CD4-positive, alpha-beta T cell treated with Interferon alpha-2 for 1 hour (primary cell): ENCODE measurements at regions not wholly inside any gene's neighbourhood (a gene's known extent, or its start where the extent isn't known, plus 50 kb on each side); places are given as distances from the start of the nearest gene placed in this dataset.
"Not testable (repeated sequence)": the region's sequence is repeated elsewhere in the genome, so short reads cannot be mapped to it uniquely, and the experiment has no call there.

Experiments used
- DNase-seq, 2 donors: peaks; one replicate each; pipeline ENCODE4 v3.0.0-alpha.2; 2020 to 2022

DNA sequence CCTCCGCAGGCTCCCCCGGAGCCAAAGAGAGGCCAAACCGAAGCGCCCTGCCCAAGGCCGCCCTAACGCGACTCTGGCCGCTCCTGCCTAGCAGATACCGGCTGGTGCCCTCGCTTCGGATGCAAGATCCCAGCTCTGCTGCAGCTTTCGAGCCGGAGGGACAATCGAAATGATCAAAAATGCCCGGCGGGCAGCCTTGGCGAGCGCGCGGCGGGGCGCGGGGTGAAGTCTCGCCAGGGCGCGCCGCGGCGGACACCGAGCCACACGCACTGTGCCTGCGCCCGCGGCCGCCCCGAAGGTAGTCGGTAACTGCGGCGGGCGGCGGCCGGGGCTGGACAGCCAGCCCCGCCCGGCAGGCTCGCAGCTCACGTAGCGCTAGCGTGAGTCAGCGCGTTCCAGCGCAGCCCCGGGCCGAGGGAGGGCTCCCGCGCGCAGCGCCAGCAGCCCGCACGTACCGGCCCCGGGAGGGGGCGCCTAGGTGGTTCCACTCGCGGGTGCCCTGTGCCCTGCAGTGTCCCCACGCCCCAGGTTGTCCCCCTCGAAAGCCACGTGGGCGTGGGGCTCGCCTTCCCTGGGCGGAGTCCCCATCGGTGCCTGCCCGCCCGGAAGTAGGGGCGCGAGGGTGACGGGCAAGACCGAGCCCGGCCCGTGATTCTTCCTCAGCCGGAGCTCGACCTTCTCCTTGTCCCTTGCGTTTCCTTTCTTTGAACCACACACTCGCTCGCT lies 109.2 kb upstream of the EGLN3 start:
- DNase-seq, result peak; percentile 40 to 71

DNA sequence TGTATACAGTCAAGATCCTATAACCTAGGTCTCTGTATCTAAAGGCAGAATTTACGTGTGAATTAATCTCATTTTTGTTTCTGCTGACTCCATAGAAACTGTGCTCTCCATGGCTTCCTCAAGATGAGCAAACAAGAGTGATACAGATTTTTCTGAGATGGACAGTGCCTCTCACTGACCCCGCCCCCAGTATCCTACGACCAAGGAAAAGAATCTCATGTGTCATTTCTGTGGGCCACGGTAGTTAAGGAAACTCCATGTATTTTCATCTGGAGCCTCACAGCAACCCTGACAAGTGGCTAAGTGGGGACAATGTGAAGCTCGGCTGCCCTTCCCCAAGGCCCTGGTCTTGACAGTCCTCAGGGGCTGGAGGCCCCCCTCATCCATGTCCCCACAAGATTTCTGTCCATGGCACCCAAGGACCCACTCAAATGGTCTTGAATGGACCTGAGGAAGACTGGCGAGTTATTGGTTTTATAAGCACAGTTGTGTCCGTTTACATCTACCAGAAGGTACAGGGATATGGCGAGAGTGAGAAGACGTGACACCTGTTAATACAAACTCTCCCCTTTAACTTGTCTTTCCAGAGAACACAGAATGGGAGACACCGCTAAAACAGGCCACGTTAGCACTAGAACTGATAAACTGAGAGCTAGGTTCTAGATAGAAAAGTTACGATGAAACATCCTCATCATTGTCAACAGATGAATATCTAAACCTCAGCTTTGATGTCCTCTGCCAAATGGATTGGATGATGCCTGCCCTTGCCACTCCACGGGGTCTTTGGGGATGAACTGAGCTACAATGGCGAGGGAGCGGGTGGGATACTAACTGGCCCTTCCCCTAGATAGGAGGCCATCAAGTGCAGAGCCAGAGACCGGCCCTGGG lies 108.4 kb upstream of the EGLN3 start:
- DNase-seq, result no peak

DNA sequence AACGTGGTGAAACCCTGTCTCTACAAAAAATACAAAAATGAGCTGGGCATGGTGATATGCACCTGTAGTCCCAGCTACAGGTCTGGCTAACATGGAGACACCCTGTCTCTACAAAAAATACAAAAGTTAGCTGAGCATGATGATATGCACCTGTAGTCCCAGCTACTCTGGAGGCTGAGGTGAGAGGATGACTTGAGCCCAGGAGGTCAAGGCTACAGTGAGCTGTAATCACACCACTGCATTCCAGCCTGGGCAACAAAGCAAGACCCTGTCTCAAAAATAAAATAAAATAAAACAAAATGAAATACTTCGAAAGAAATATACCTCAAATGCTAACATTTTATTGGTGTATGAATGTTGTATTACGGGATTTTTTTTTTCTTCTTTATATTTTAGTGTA lies 107.6 kb upstream of the EGLN3 start:
- no peak for DNase-seq

DNA sequence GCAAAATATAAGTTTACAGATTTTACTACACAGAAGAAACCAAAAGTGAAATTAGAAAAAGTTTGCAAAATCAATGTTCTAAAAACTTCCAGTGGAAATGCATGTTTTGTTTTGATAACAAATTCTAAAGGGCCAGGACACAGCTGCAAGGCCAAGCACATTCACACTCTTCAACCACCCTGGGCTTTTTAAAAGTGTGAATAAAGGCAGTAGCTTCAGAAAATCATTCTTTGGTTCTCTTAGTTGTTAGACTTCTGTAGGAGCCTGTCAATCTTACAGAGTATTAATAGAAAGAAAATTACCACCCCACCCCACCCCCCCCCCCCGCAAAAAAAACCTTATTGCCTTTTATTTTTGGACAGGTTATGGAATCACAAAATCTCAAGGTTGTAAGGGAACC lies 105.2 kb upstream of the EGLN3 start:
- DNase-seq, result no peak

DNA sequence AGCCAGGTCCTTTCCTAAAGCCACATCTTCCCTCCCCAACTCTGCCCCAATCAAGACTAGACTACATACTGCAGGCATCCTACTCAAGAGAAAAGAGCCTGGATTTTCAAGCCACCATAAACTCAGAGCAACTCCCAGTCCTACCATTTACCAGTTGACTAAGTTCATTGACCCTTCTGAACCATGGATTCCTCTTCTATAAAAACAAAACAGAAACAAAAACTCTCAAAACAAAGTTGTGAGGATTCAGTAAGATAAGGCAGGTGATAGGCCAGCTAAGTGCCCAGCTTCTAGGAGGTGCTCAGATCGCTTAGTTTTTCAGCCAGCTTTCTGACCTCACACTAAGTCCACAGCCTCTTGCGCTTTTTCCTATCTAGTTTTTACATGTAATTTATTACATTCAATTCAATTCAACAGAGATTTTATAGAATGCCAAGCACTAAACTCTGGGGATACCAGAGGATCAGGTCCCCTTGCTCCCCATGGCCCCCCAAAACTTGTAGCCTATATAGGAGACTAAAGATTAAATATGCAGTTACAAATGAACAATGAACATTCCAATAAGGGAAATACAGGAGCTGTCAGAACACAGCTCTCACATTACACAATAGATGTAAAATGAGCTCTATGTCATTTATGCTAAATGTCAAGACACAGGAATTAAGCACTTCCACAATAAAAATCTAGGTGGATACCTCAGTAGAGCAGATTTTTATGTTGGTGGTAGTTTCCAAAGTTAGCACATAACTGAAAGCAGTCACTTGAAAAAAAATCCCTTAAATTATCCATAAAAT lies 104.5 kb upstream of the EGLN3 start:
- no peak for DNase-seq

DNA sequence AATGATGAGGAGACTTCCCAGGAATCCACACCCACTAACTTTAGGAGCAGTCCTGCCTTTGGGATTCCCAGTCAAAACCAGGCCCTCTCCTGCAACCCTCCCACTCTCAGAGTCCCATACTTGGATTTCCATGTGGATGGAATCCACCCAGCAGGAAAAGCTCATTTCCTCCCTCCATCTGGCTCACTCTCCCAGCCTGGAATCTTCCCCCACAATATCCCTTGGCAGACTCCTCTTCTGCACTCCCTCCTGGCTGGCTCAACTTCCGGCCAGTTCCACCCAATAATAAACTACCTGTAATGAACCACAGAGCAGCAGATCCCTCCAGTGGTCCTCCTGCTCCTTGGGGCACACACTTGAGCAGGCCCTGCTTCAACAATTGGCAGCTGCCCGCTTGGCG lies 102.8 kb upstream of the EGLN3 start:
- no peak for DNase-seq

DNA sequence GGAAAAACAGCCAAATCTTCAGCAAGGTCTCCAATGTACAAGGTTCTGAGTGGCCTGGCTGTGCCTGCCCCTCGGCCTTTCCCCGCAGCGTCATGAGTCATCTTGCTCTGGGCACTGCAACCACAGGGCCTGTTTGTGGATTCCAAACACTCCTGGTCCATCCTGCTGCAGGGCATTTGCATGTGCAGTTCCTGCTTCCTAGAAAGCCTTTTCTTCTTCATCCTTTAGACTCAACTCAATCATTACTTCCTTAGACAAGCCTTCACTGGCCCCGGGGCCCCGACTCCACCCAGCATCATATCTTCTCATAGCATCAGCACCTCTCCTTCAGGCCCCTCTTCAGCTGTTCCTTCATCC lies 101.8 kb upstream of the EGLN3 start:
- DNase-seq, result no peak

DNA sequence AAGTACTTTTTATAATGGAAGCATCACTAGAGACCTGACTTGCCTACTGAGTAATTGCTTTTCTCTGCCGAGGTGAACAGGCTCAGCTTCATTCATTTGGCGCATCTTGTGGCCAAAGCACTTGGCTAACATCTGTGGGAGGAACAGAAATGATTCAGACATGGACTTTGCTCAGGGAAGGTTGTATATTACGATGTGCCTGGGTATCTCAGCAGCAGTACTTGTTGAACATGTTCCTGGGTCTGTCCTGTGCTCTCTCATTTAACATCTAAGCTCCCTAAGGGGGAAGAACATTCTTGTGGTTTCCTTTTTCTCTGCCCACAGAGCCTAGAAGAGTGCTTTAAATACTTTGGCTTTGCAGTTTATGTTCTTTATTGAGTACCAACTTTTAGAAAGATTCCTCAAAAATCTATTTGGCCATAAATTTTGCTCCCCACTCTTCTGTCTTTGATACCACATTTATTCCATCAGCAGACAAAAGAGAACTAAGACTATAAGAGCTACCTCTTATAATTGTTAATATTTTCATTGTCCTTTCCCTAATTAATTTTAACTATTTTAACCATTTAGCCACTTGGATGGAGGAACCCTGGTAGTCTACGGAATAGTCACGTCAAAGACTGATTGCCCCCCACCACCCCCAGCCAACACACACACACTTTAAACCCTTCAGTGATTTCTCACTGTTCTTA lies 101.2 kb upstream of the EGLN3 start:
- DNase-seq, result no peak

DNA sequence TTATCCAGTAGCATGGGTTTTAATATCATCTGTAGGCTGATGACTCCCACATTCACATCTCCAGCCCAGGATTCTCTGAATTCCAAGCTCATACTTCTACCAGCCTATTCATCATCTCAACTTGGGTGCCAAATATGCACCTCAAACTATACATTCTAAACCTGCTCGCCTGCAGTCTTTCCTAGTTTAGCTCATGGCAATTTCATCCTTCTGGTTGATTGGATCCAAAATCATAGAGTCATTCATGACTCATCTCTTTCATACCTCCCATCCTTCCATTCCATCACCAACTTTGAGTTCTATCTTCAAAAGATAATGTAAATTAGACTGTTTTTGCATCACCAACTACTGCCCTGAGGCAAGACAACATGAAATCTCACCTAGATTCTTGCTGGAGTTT lies 99.7 kb upstream of the EGLN3 start:
- no peak for DNase-seq

DNA sequence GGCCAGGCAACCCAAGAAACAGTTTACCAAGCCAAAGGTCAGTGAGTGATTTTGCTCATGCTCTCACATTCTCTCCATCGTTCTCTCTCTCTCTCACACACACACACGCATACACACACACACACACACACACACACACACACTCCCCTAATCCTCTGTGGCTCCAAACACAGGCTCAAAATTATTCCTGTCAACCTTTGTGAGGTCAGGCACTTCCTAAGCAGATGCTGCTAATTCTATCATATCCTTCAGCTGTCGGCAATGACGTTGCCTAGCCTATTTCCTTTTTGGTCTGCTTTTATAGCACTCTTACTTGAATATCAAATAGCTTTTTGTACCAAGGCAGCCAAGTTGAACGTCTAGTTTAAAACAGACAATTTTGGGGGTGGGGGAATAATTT lies 98.9 kb upstream of the EGLN3 start:
- no peak for DNase-seq

DNA sequence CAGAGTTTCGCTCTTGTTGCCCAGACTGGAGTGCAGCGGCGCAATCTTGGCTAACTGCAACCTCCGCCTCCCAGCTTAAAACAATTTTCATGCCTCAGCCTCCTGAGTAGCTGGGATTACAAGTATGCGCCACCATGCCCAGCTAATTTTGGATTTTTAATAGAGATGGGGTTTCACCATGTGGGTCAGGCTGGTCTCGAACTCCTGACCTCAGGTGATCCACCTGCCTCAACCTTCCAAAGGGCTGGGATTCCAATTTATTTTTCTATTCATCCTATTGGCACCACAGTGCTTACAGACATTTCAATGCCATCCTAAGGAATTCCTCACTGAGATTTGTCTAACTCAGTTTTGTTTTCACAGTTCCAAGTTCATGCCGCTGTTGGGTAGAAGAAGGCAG lies 98.3 kb upstream of the EGLN3 start:
- DNase-seq, result not testable (repeated sequence)

DNA sequence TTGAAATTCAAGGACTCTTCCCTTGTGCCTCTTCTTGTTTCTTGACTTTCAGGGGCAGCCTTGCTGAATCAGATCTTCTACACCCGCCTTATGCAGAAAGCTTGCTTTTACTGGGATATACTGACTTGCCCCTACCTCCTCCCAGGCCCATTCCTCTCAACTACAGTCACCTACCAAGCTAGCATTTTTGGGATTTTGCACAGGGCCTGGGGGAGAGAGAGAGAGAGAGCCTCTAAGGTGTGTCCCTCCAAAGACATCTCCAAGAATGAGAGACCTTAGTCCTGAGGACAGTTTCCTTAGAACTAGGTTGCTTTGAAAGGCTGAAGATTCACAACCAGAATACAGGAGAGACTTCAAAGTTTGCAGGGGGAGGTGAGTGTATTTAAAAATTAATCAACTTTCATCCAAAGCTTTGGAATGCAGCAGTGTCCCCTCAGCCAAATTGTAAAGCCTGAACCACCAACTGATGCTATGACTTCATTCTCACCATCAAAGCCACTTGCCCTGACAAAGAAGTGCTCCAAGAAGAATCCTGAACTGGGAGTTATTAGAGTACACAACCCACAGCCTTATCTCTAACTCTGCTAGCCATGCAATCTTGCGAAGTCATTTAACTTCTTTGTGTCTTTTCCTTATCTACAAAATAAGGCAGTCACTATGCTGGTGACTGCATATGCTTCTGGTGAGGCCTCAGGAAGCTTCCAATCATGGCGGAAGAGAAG lies 96.1 kb upstream of the EGLN3 start:
- DNase-seq, result no peak

DNA sequence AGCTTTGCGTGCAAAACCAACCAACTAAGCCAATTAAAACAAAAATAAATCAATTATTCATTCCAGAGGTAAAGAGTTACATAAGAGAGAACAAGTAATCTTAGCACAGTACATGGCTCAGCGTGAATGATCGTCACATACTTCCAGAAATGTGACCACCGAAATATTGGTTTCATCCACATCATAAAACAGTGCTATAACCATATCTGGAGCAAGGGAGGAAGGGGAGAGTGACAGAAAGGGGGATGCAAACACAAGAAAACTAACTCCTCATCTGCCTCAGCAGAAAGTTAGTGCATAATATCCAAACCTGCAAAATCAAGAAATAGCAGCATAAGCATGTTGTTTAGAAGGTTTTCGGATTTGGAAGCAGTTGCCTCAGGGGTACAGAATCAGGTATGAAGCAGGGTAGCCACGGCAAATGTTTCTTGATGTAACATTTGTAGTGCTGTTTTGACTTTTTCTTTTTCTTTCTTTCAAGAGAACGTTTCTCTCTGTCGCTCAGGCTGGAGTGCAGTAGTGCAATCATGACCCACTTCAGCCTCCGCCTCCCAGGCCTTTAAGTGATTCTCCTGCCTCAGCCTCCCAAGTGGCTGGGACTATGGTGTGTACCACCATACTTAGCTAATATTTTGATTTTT lies 93.9 kb upstream of the EGLN3 start:
- DNase-seq, result no peak

DNA sequence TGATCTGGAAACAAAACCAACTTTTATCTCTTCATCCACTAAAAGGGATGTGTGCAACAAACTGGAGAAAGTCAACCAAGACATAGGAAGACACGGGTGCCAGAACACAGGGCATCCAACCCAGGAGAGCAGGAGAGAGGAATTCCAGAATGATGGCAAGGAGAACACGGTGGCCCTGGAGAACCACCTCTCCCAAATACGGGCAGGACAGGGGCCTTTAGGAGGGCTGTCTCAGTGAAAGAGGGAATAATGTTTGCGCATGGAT lies 93.4 kb upstream of the EGLN3 start:
- no peak for DNase-seq

DNA sequence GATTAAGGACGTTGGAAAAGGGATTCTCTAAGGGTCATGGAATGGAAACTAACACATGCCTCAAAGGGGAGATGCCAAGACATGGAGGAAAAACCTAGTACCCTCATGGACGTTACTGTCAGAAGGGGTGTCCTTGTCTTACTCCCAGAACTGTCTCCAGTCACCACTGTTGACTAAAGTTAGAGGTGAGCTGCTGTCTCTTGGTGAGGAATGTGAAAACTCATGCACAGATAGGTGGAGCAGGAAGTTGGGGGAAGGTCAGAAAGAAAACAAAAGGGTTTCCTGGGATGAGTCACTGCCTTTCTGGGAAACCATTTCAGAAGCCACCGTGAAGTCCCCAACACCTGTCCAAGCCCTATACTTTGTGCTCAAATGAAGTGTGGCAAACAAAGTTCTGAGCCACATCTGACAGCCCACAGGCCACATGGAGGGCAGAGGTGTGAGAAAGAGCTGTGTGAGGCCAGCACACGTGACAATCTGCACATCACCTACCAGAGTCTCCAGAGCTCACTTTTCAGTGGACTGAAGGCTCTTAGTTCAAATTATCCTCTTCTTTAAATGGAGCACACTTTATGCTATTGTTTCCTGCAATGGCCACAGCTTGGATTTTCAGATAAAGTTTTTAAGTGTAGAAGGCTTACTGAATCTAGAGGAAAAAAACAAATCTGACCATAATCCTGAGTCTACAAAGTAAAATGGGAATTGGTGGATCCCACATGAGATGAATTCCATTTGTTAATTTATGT lies 92.9 kb upstream of the EGLN3 start:
- peak; percentile 51 to 83 for DNase-seq

DNA sequence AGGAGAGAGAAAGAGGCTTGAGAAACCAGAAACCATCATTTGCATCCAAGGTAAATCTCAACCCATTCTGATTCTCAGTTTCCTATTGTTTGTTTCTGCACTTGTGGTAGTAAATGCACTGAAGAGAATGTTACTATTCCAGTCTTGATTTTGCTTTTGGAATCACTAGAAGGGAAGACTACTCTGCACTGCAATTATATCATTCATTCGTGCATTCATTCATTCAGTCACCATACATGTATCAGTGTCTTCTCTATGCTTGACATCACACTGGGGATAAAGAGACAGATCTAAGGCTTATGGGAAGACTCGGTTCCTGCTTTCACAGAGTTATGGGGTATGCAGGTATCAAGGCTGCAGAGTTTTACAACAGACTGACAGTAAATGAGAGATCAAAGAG lies 90.3 kb upstream of the EGLN3 start:
- no peak for DNase-seq

DNA sequence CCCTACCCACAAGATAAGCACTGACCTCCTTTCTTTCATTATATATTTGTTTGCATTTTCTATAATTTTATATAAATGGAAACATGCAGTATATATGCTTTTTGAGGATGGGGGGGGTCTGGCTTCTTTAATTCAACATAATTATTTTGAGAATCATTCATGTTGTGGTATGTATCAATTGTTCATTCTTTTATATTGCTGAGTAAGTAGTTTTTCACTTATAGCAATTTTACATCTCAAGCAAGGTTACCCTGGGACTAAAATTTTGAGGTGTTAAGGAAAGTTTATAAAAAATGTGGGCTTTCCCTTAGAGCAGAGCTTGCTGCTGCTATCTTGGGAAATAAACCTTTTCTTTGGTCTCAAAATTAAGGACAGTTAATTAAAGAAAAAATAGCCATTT lies 89.9 kb upstream of the EGLN3 start:
- DNase-seq, result no peak

DNA sequence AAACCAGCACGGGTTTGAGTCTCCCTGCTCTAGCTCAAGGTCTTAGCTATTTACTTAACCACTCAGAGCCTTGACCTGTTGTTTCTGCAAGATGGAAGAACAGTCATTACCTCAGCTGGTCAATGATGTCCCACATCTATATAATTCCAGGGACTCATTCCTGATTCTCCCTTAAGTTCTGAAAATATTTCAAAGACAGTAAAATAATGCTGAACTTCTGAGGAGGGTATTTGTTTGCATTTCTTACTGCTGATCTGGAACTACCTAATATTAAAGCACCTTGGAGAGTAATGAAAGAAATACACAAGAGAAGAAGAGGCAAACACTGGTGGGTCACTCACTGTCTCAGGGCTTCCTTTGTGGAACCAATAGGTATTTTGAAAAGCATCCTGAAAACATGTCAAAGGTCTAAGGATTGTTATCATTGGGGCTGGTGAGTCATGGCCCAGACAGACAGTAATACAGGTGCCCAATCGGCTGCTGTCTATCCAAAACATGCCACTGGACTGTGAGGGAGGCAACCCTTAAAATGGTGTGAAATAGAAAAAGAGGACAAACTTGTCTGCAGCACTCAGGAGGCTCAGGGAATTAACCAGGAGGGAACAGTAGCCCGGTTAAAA lies 88.7 kb upstream of the EGLN3 start:
- no peak for DNase-seq

DNA sequence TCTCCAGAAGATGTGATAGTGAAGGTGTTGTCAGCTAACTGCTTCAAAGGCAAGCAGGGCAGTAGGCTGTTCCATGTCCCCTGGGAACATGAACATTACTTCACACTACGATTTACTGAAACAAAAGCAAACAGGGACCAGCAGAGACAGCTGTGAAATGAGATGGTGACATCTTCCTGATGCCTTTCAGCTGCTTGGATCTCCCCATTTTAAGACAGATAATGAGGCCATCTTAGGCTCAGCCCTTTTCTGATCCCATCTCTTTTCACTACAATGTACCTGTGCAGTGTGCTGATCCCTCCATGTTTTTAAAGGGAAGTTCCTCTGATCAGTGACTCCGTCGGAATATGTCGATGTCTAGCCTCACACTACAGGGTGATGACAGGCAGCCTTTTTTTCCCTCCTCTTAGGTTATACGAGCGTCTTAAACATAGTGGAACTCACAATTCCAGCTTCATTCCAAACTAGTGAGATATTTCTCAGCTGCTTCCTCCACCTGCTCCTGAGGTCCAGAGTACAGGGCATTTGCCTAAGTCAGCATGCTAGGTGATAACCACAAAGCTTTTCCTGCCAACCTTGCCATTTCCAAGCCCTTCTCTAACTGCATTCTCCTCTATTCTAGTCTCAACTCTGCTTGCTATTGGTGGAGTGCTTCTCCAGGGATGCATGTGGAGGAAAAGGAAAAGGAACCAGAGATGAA lies 87.6 kb upstream of the EGLN3 start:
- DNase-seq, result no peak

DNA sequence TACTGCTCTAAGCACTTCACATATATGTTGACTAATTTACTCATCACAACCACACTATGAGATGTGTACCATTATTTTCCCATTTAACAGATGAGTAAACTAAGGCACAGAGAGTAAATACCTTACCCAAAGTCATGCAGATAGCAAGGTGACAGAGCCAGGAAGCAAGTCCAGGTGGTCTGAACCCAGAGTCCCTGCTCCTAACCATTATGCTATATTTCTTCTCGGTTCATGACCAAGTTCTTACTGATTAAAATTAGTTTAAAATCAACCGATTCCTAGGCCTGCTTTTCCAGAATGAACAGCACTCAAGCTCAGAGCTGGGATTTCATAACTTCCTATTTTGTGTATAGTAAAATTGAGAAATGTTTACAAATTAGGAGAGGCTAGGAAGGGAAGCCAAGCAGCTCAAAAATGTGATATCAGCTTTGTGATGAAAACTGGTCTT lies 85.5 kb upstream of the EGLN3 start:
- no peak for DNase-seq
